ENCODE measurements at regions not wholly inside any gene's neighbourhood (a gene's known extent, or its start where the extent isn't known, plus 50 kb on each side); places are given as distances from the start of the nearest gene placed in this dataset.

GRCh38 chr6:139623372-139623771 lies 248.9 kb upstream of the CITED2 start:
- H3K9me3 ChIP-seq = no peaks in the 10 kb centered on the region
- TF ChIP-seq CTCF (IDR thresholded peaks at IDR 0.05) = no peak
- no peak for TF ChIP-seq EP300 (IDR thresholded peaks at IDR 0.05)
- no peak for TF ChIP-seq POLR2A (IDR thresholded peaks at IDR 0.05)
- TF ChIP-seq POLR2AphosphoS5 (IDR thresholded peaks at IDR 0.05) = no peak
- no peak overlapping the region for H3K4me3 ChIP-seq
- H3K36me3 ChIP-seq = no peaks in the 10 kb centered on the region
- DNase-seq (ENCODE audit: low spot score in 2 of 2) = no peak
- peaks cover 12% of the 10 kb centered on the region for H3K4me1 ChIP-seq
- H3K27ac ChIP-seq = no peak overlapping the region
- no peaks in the 10 kb centered on the region for H3K27me3 ChIP-seq
- WGBS = 94% methylated on average over 4 of the region's 4 CpGs

GRCh38 chr6:139613496-139613895 lies 239.0 kb upstream of the CITED2 start:
- TF ChIP-seq POLR2A (IDR thresholded peaks at IDR 0.05) (no peak), POLR2AphosphoS5 (IDR thresholded peaks at IDR 0.05) (no peak), EP300 (IDR thresholded peaks at IDR 0.05) (no peak)
- H3K27me3 ChIP-seq = no peaks in the 10 kb centered on the region
- no peak overlapping the region for H3K4me3 ChIP-seq
- no peaks in the 10 kb centered on the region for H3K36me3 ChIP-seq
- 93% methylated on average over 1 of the region's 1 CpG for WGBS
- H3K9me3 ChIP-seq = no peaks in the 10 kb centered on the region
- H3K27ac ChIP-seq = no peak overlapping the region
- no peak for DNase-seq (ENCODE audit: low spot score in 2 of 2)
- H3K4me1 ChIP-seq = no peaks in the 10 kb centered on the region

- Histone ChIP-seq H3K36me3 (no peaks in the 10 kb centered on the region), H3K4me1 (no peaks in the 10 kb centered on the region), H3K27me3 (no peaks in the 10 kb centered on the region), H3K9me3 (no peaks in the 10 kb centered on the region), H3K4me3 (no peak overlapping the region), H3K27ac (no peak overlapping the region)
- TF ChIP-seq POLR2AphosphoS5 (IDR thresholded peaks at IDR 0.05) (no peak), EP300 (IDR thresholded peaks at IDR 0.05) (no peak), POLR2A (IDR thresholded peaks at IDR 0.05) (no peak), CTCF (IDR thresholded peaks at IDR 0.05) (no peak)
- DNase-seq (ENCODE audit: low spot score in 2 of 2) = no peak
Observed at GRCh38 chr6:139612135-139612465, 237.7 kb upstream of the CITED2 start.

GRCh38 chr6:139611327-139612134 lies 237.1 kb upstream of the CITED2 start:
- no peaks in the 10 kb centered on the region for H3K4me1 ChIP-seq
- H3K4me3 ChIP-seq = no peak overlapping the region
- TF ChIP-seq POLR2A (IDR thresholded peaks at IDR 0.05) (no peak), CTCF (IDR thresholded peaks at IDR 0.05) (no peak), POLR2AphosphoS5 (IDR thresholded peaks at IDR 0.05) (no peak), EP300 (IDR thresholded peaks at IDR 0.05) (no peak)
- no peak for DNase-seq (ENCODE audit: low spot score in 2 of 2)
- 81% methylated on average over 8 of the region's 8 CpGs for WGBS
- H3K36me3 ChIP-seq = no peaks in the 10 kb centered on the region
- H3K27me3 ChIP-seq = no peaks in the 10 kb centered on the region
- no peaks in the 10 kb centered on the region for H3K9me3 ChIP-seq
- no peak overlapping the region for H3K27ac ChIP-seq

- Histone ChIP-seq H3K27me3 (no peaks in the 10 kb centered on the region), H3K36me3 (no peaks in the 10 kb centered on the region), H3K4me1 (no peaks in the 10 kb centered on the region), H3K27ac (no peak overlapping the region), H3K9me3 (no peaks in the 10 kb centered on the region), H3K4me3 (no peak overlapping the region)
- 92% methylated on average over 3 of the region's 3 CpGs for WGBS
- no peak for DNase-seq (ENCODE audit: low spot score in 2 of 2)
- TF ChIP-seq POLR2A (IDR thresholded peaks at IDR 0.05) (no peak), CTCF (IDR thresholded peaks at IDR 0.05) (no peak), EP300 (IDR thresholded peaks at IDR 0.05) (no peak), POLR2AphosphoS5 (IDR thresholded peaks at IDR 0.05) (no peak)
Observed at GRCh38 chr6:139608466-139609261, 234.2 kb upstream of the CITED2 start.
